ENCODE measurements at regions not wholly inside any gene's neighbourhood (a gene's known extent, or its start where the extent isn't known, plus 50 kb on each side); places are given as distances from the start of the nearest gene placed in this dataset.
A peak's percentile ranks its signal among the peaks of the same experiment; 100 is the strongest.

- Histone ChIP-seq H3K9me3 (ENCODE audit: control insufficient read depth, low read depth, low read length) (no peaks in the 10 kb centered on the region), H3K27ac (ENCODE audit: control insufficient read depth, insufficient read depth, low read length) (no peak overlapping the region), H3K9ac (ENCODE audit: control insufficient read depth, extremely low read depth, insufficient read depth, low read length) (no peak overlapping the region), H3K27me3 (ENCODE audit: control insufficient read depth, extremely low read depth, insufficient read depth, low read length) (no peaks in the 10 kb centered on the region), H3K79me2 (ENCODE audit: control insufficient read depth, insufficient read depth, low read length) (no peaks in the 10 kb centered on the region), H3K9me1 (ENCODE audit: control insufficient read depth, extremely low read depth, insufficient read depth, low read length) (no peaks in the 10 kb centered on the region), H3K4me2 (ENCODE audit: control insufficient read depth, extremely low read depth, insufficient read depth, low read depth, low read length) (no peak overlapping the region), H4K20me1 (ENCODE audit: control insufficient read depth, extremely low read depth, insufficient read depth, low read length) (no peaks in the 10 kb centered on the region), H2AFZ (ENCODE audit: control insufficient read depth, low read length) (no peak overlapping the region), H3K4me1 (ENCODE audit: control insufficient read depth, extremely low read depth, insufficient read depth, low read length) (peaks cover 17% of the 10 kb centered on the region), H3K4me3 (ENCODE audit: control insufficient read depth in 2 of 3, extremely low read depth in 1 of 3, insufficient read depth in 2 of 3, low read depth in 1 of 3, low read length in 3 of 3) (no peak overlapping the region), H3K36me3 (ENCODE audit: control insufficient read depth in 2 of 2, extremely low read depth in 1 of 2, insufficient read depth in 2 of 2, low read length in 2 of 2) (no peaks in the 10 kb centered on the region)
- DNase-seq (ENCODE audit: low read depth, low spot score) (no peak), FAIRE-seq (no peak)
- TF ChIP-seq EZH2 (IDR thresholded peaks at IDR 0.05; ENCODE audit: low read length) = no peak
- TF ChIP-seq, protein P1, sequence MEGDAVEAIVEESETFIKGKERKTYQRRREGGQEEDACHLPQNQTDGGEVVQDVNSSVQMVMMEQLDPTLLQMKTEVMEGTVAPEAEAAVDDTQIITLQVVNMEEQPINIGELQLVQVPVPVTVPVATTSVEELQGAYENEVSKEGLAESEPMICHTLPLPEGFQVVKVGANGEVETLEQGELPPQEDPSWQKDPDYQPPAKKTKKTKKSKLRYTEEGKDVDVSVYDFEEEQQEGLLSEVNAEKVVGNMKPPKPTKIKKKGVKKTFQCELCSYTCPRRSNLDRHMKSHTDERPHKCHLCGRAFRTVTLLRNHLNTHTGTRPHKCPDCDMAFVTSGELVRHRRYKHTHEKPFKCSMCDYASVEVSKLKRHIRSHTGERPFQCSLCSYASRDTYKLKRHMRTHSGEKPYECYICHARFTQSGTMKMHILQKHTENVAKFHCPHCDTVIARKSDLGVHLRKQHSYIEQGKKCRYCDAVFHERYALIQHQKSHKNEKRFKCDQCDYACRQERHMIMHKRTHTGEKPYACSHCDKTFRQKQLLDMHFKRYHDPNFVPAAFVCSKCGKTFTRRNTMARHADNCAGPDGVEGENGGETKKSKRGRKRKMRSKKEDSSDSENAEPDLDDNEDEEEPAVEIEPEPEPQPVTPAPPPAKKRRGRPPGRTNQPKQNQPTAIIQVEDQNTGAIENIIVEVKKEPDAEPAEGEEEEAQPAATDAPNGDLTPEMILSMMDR (optimal IDR thresholded peaks at IDR 0.05 in 1 of 3, IDR thresholded peaks at IDR 0.05 in 1 of 3, conservative IDR thresholded peaks at IDR 0.05 in 1 of 3; ENCODE audit: extremely low read depth in 1 of 3, insufficient read depth in 2 of 3, low read length in 3 of 3) = no peak
- dilution Hi-C loops (cut with MboI; ENCODE audit: extremely low pct_ligation_motif_present, low sequenced_read_pairs) = no loop called here
Observed at GRCh38 chr2:204023088-204023487, 86.5 kb downstream of the ICOS start.

GRCh38 chr2:204024503-204024902 is 87.9 kb downstream of the ICOS start:
- no peaks in the 10 kb centered on the region for H3K27me3 ChIP-seq (ENCODE audit: control insufficient read depth, extremely low read depth, insufficient read depth, low read length)
- H3K9me1 ChIP-seq (ENCODE audit: control insufficient read depth, extremely low read depth, insufficient read depth, low read length) = no peaks in the 10 kb centered on the region
- no peak overlapping the region for H3K4me2 ChIP-seq (ENCODE audit: control insufficient read depth, extremely low read depth, insufficient read depth, low read depth, low read length)
- peak; percentile 2 for DNase-seq (ENCODE audit: low read depth, low spot score)
- H2AFZ ChIP-seq (ENCODE audit: control insufficient read depth, low read length) = no peak overlapping the region
- TF ChIP-seq EZH2 (IDR thresholded peaks at IDR 0.05; ENCODE audit: low read length) = no peak
- TF ChIP-seq, protein P1 (optimal IDR thresholded peaks at IDR 0.05 in 1 of 3, IDR thresholded peaks at IDR 0.05 in 1 of 3, conservative IDR thresholded peaks at IDR 0.05 in 1 of 3; ENCODE audit: extremely low read depth in 1 of 3, insufficient read depth in 2 of 3, low read length in 3 of 3) = peak; percentile 46 to 76 (median 58)
- no peak overlapping the region for H3K27ac ChIP-seq (ENCODE audit: control insufficient read depth, insufficient read depth, low read length)
- H3K9me3 ChIP-seq (ENCODE audit: control insufficient read depth, low read depth, low read length) = no peaks in the 10 kb centered on the region
- H4K20me1 ChIP-seq (ENCODE audit: control insufficient read depth, extremely low read depth, insufficient read depth, low read length) = no peaks in the 10 kb centered on the region
- H3K4me1 ChIP-seq (ENCODE audit: control insufficient read depth, extremely low read depth, insufficient read depth, low read length) = peaks cover 14% of the 10 kb centered on the region
- FAIRE-seq = no peak
- dilution Hi-C loops (cut with MboI; ENCODE audit: extremely low pct_ligation_motif_present, low sequenced_read_pairs) = no loop called here
- no peak overlapping the region for H3K4me3 ChIP-seq (ENCODE audit: control insufficient read depth in 2 of 3, extremely low read depth in 1 of 3, insufficient read depth in 2 of 3, low read depth in 1 of 3, low read length in 3 of 3)
- no peaks in the 10 kb centered on the region for H3K36me3 ChIP-seq (ENCODE audit: control insufficient read depth in 2 of 2, extremely low read depth in 1 of 2, insufficient read depth in 2 of 2, low read length in 2 of 2)
- H3K79me2 ChIP-seq (ENCODE audit: control insufficient read depth, insufficient read depth, low read length) = no peaks in the 10 kb centered on the region
- H3K9ac ChIP-seq (ENCODE audit: control insufficient read depth, extremely low read depth, insufficient read depth, low read length) = no peak overlapping the region

Measured in keratinocyte (primary cell).